B cell (primary cell): ENCODE measurements at regions not wholly inside any gene's neighbourhood (a gene's known extent, or its start where the extent isn't known, plus 50 kb on each side); places are given as distances from the start of the nearest gene placed in this dataset.

Source experiments
- ATAC-seq: fragments of 200-7000 bp; cut with Tn5 transposase; one replicate; pipeline ENCODE4 v1.10.0; 2021; ENCODE audit warnings: low read depth, mild to moderate bottlenecking, moderate number of reproducible peaks, moderate library complexity
- CTCF ChIA-PET: fragments of 350-600 bp; sonication (Branson Sonifier 250); formaldehyde crosslinking; loops from one replicate; lab custom pipeline; 2021; ENCODE audit warnings: antibody characterized with exemption, inconsistent platforms; lab: Charles Lee
- POLR2A ChIA-PET: fragments of 350-600 bp; sonication (Branson Sonifier 250); formaldehyde crosslinking; loops from one replicate; lab custom pipeline; 2021; ENCODE audit warnings: antibody characterized with exemption; lab: Charles Lee
- DNase-seq: peaks from one replicate; pipeline ENCODE4 v3.0.0; 2013
- H2AFZ ChIP-seq: 2 replicates; pipeline ENCODE4 v1.6.1; 2012; ENCODE audit warnings: mild to moderate bottlenecking, low read depth, low read length; ENCODE audit not compliant: insufficient read depth, poor library complexity, severe bottlenecking
- H3K27ac ChIP-seq, 2 donors: 1 replicate in 1 of 2; 2 replicates in 1 of 2; pipeline ENCODE4 v1.5.1; 2012 to 2013; ENCODE audit warnings: low read length in 2 of 2, mild to moderate bottlenecking in 2 of 2, moderate library complexity in 1 of 2
- H3K27me3 ChIP-seq, 4 experiments: fragments of 200-600 bp in 1 of 4; sonication (generic) in 1 of 4; replicated peaks in 1 of 4; 1 replicate in 2 of 4; 2 replicates in 2 of 4; pipeline versions ENCODE4 v1.6.1 to v1.7.0; 2013 to 2016; ENCODE audit warnings: low read length in 3 of 4, mild to moderate bottlenecking in 2 of 4, mixed read lengths in 1 of 4, moderate library complexity in 1 of 4; ENCODE audit not compliant: insufficient read depth in 4 of 4, control insufficient read depth in 3 of 4; ENCODE audit errors: control extremely low read depth in 1 of 4
- H3K36me3 ChIP-seq, 2 experiments: replicated peaks in 1 of 2; 1 replicate in 1 of 2; 2 replicates in 1 of 2; pipeline versions ENCODE4 v1.6.1 to v1.7.1; 2013; ENCODE audit warnings: low read length in 1 of 2; ENCODE audit not compliant: insufficient read depth in 2 of 2, control insufficient read depth in 1 of 2; ENCODE audit errors: control extremely low read depth in 1 of 2, extremely low read depth in 1 of 2
- H3K4me1 ChIP-seq, 2 donors: fragments of 200-600 bp in 1 of 2; sonication (generic) in 1 of 2; 1 replicate in 1 of 2; 2 replicates in 1 of 2; pipeline versions ENCODE4 v1.5.1 to v1.6.1; 2013 to 2017; ENCODE audit warnings: low read length in 2 of 2; ENCODE audit not compliant: control insufficient read depth in 2 of 2, insufficient read depth in 2 of 2
- H3K4me2 ChIP-seq: replicated peaks from 2 replicates; pipeline ENCODE3; 2012; ENCODE audit warnings: mild to moderate bottlenecking, low read depth, low read length; ENCODE audit not compliant: poor library complexity, severe bottlenecking
- H3K4me3 ChIP-seq, 5 experiments: fragments of 200-600 bp in 1 of 5; sonication (generic) in 1 of 5; 1 replicate in 3 of 5; 2 replicates in 2 of 5; pipeline versions ENCODE4 v1.5.1 to v1.7.0; 2011 to 2016; ENCODE audit warnings: low read length in 4 of 5, mild to moderate bottlenecking in 4 of 5, low read depth in 2 of 5, control low read depth in 1 of 5, moderate library complexity in 1 of 5; ENCODE audit not compliant: insufficient read depth in 1 of 5; ENCODE audit errors: control extremely low read depth in 1 of 5, extremely low read depth in 1 of 5
- H3K79me2 ChIP-seq: fragments of 200-600 bp; sonication (generic); one replicate; pipeline ENCODE4 v1.6.0; 2016; ENCODE audit warnings: low read length; ENCODE audit not compliant: control insufficient read depth, insufficient read depth
- H3K9ac ChIP-seq: fragments of 200-600 bp; sonication (generic); 2 replicates; pipeline ENCODE4 v1.6.1; 2017; ENCODE audit warnings: mild to moderate bottlenecking, low read length, moderate library complexity
- H3K9me3 ChIP-seq, 3 donors: one replicate each; pipeline versions ENCODE4 v1.6.1 to v1.7.1; 2013; ENCODE audit warnings: low read length in 2 of 3; ENCODE audit not compliant: control insufficient read depth in 2 of 3, insufficient read depth in 1 of 3; ENCODE audit errors: control extremely low read depth in 1 of 3
- H4K20me1 ChIP-seq: 2 replicates; pipeline ENCODE4 v1.6.0; 2012; ENCODE audit warnings: mild to moderate bottlenecking, low read length; ENCODE audit not compliant: insufficient read depth, control insufficient read depth, poor library complexity, severe bottlenecking
- H3K27ac Mint-ChIP-seq: one replicate; pipeline ENCODE4 v1.8.0; 2021; ENCODE audit warnings: mixed read lengths
- H3K27me3 Mint-ChIP-seq: one replicate; pipeline ENCODE4 v1.8.0; 2021; ENCODE audit warnings: mixed read lengths
- H3K4me1 Mint-ChIP-seq: one replicate; pipeline ENCODE4 v1.8.0; 2021; ENCODE audit warnings: mixed read lengths
- H3K4me3 Mint-ChIP-seq: one replicate; pipeline ENCODE4 v1.8.0; 2021; ENCODE audit warnings: mixed read lengths
- H3K9me3 Mint-ChIP-seq: one replicate; pipeline ENCODE4 v1.8.0; 2022; ENCODE audit warnings: mixed read lengths; ENCODE audit not compliant: insufficient read depth
- EZH2 ChIP-seq: IDR thresholded peaks from 2 replicates; pipeline ENCODE4 v1.6.1; 2012; ENCODE audit warnings: borderline replicate concordance, low read depth, mild to moderate bottlenecking, moderate library complexity, low read length; ENCODE audit not compliant: insufficient read depth, poor library complexity, severe bottlenecking
- WGBS: methylation state at CpG from one replicate; pipeline ENCODE4 v1.1.5; 2013; ENCODE audit warnings: missing lambda C conversion rate; ENCODE audit not compliant: insufficient coverage; 5-methylcytosine and 5-hydroxymethylcytosine counted together
- intact Hi-C: fragments of 100-400 bp; cut with micrococcal nuclease; formaldehyde crosslinking; loops from one replicate; pipeline ENCODE4 v1.10.0; 2022
- TF ChIP-seq, protein P1 (sequence below): fragments of 200-600 bp; IDR thresholded peaks from one replicate; pipeline ENCODE4 v1.8.0; 2022; ENCODE audit warnings: antibody characterized with exemption, mild to moderate bottlenecking

- Histone ChIP-seq H3K9ac (no peak overlapping the region), H3K79me2 (no peaks in the 10 kb centered on the region), H3K4me3 (no peak overlapping the region), H3K4me1 (no peaks in the 10 kb centered on the region), H4K20me1 (no peaks in the 10 kb centered on the region), H3K36me3 (no peaks in the 10 kb centered on the region), H3K27ac (no peak overlapping the region), H3K27me3 (no peaks in the 10 kb centered on the region), H3K9me3 (no peaks in the 10 kb centered on the region), H3K4me2 (no peak overlapping the region), H2AFZ (no peak overlapping the region)
- ChIA-PET POLR2A (no interaction called here), CTCF (no interaction called here)
- H3K4me1 Mint-ChIP-seq, result no peaks in the 10 kb centered on the region
- no peaks in the 10 kb centered on the region for H3K27me3 Mint-ChIP-seq
- peaks cover 2% of the 10 kb centered on the region for H3K9me3 Mint-ChIP-seq
- intact Hi-C loops, result no loop called here
- H3K27ac Mint-ChIP-seq, result no peak overlapping the region
- ATAC-seq (no peak), DNase-seq (no peak)
- no peak for TF ChIP-seq EZH2
- TF ChIP-seq, protein P1, sequence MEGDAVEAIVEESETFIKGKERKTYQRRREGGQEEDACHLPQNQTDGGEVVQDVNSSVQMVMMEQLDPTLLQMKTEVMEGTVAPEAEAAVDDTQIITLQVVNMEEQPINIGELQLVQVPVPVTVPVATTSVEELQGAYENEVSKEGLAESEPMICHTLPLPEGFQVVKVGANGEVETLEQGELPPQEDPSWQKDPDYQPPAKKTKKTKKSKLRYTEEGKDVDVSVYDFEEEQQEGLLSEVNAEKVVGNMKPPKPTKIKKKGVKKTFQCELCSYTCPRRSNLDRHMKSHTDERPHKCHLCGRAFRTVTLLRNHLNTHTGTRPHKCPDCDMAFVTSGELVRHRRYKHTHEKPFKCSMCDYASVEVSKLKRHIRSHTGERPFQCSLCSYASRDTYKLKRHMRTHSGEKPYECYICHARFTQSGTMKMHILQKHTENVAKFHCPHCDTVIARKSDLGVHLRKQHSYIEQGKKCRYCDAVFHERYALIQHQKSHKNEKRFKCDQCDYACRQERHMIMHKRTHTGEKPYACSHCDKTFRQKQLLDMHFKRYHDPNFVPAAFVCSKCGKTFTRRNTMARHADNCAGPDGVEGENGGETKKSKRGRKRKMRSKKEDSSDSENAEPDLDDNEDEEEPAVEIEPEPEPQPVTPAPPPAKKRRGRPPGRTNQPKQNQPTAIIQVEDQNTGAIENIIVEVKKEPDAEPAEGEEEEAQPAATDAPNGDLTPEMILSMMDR, result no peak
- H3K4me3 Mint-ChIP-seq, result no peak overlapping the region
These were observed 616.3 kb downstream of the TBC1D4 start for GRCh38 chr13:74865656-74866055.

GRCh38 chr13:74860789-74861188 lies 621.2 kb downstream of the TBC1D4 start:
- no CpG with 5 or more reads among the region's 1 CpG for WGBS
- Mint-ChIP-seq H3K9me3 (peaks cover 2% of the 10 kb centered on the region), H3K4me1 (no peaks in the 10 kb centered on the region), H3K27me3 (no peaks in the 10 kb centered on the region), H3K4me3 (no peak overlapping the region), H3K27ac (no peak overlapping the region)
- ChIA-PET CTCF (no interaction called here), POLR2A (no interaction called here)
- Histone ChIP-seq H3K4me3 (no peak overlapping the region), H3K27ac (no peak overlapping the region), H3K9me3 (peaks cover 0 to 1% (median 0%) of the 10 kb centered on the region in 3 donors), H3K4me1 (no peaks in the 10 kb centered on the region), H3K27me3 (no peaks in the 10 kb centered on the region), H3K4me2 (no peak overlapping the region), H3K9ac (no peak overlapping the region), H3K79me2 (no peaks in the 10 kb centered on the region), H2AFZ (no peak overlapping the region), H3K36me3 (no peaks in the 10 kb centered on the region), H4K20me1 (no peaks in the 10 kb centered on the region)
- intact Hi-C loops, result no loop called here
- ATAC-seq (no peak), DNase-seq (no peak)
- TF ChIP-seq, protein P1, result no peak
- TF ChIP-seq EZH2, result no peak
